PC-3 (cell line): ENCODE measurements at regions not wholly inside any gene's neighbourhood (a gene's known extent, or its start where the extent isn't known, plus 50 kb on each side); places are given as distances from the start of the nearest gene placed in this dataset.

Source experiments
- CTCF ChIP-seq: fragments of 300-600 bp; sonication (generic); conservative IDR thresholded peaks from 2 replicates; pipeline ENCODE4 v1.5.1; 2017; ENCODE audit warnings: antibody characterized with exemption, low read depth, mild to moderate bottlenecking, low read length
- EZH2 ChIP-seq: fragments of 300-600 bp; sonication (generic); IDR thresholded peaks from one replicate; pipeline ENCODE4 v1.6.1; 2017; ENCODE audit warnings: antibody characterized with exemption, mild to moderate bottlenecking, low read length; ENCODE audit not compliant: unreplicated experiment

DNA sequence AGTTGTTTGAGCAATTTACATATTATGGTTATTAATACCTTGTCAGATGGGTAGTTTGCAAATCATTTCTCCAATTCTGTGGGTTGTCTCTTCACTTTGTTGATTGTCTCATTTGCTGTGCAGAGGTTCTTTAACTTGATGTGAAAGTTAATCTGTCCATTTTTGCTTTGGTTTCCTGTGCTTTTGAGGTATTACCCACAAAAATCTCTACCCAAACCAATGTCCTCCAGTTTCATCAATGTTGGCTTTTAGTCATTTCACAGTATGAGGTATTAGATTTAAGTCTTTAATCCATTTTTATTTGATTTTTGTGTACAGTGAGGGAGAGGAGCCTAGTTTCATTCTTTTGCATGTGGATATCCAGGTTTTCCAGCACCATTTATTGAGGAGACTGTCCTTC lies 82.4 kb downstream of the MRPS30 start:
- TF ChIP-seq CTCF, result no peak
- no peak for TF ChIP-seq EZH2
